Thyroid gland (tissue), 4 donors: ENCODE measurements at regions not wholly inside any gene's neighbourhood (a gene's known extent, or its start where the extent isn't known, plus 50 kb on each side); places are given as distances from the start of the nearest gene placed in this dataset.

Experiments used
- DNase-seq, 2 donors: peaks; one replicate each; pipeline ENCODE4 v3.0.0-alpha.2; 2019
- H3K27ac ChIP-seq, 3 donors: fragments of 200-600 bp; sonication (generic); 1 replicate in 2 of 3; 2 replicates in 1 of 3; pipeline ENCODE4 v1.5.1; 2016 to 2019; ENCODE audit warnings: mild to moderate bottlenecking in 1 of 3, moderate library complexity in 1 of 3
- H3K27me3 ChIP-seq: fragments of 200-600 bp; sonication (generic); one replicate; pipeline ENCODE4 v1.5.1; 2019
- H3K36me3 ChIP-seq, 2 donors: fragments of 200-600 bp; sonication (generic); one replicate each; pipeline ENCODE4 v1.5.1; 2016 to 2019
- H3K4me1 ChIP-seq, 2 donors: fragments of 200-600 bp; sonication (generic); one replicate each; pipeline ENCODE4 v1.5.1; 2017 to 2019
- H3K4me3 ChIP-seq, 3 donors: fragments of 200-600 bp; sonication (generic); replicated peaks in 1 of 3; 1 replicate in 2 of 3; 2 replicates in 1 of 3; pipeline ENCODE4 v1.5.1; 2016; ENCODE audit warnings: mild to moderate bottlenecking in 1 of 3
- H3K9me3 ChIP-seq: fragments of 200-600 bp; sonication (generic); one replicate; pipeline ENCODE4 v1.5.1; 2017
- POLR2A ChIP-seq, 2 donors: fragments of 450-650 bp; IDR thresholded peaks; one replicate each; pipeline ENCODE4 v1.6.1; 2017; ENCODE audit warnings: antibody characterized with exemption in 2 of 2, mild to moderate bottlenecking in 2 of 2, moderate library complexity in 1 of 2
- WGBS, 2 donors: methylation state at CpG; one replicate each; pipeline ENCODE4 v1.1.5; 2017; 5-methylcytosine and 5-hydroxymethylcytosine counted together
- intact Hi-C: fragments of 100-400 bp; cut with DNase I; formaldehyde crosslinking; loops from one replicate; pipeline ENCODE4 v1.15.1; 2023
- TF ChIP-seq, protein P1 (sequence below), 6 experiments: fragments of 200-600 bp in 3 of 6; fragments of 450-650 bp in 3 of 6; sonication (generic) in 3 of 6; IDR thresholded peaks; one replicate each; pipeline ENCODE4 v1.5.1; 2016 to 2019; ENCODE audit warnings: antibody characterized with exemption in 6 of 6, mild to moderate bottlenecking in 2 of 6, inconsistent platforms in 1 of 6, moderate library complexity in 1 of 6

DNA sequence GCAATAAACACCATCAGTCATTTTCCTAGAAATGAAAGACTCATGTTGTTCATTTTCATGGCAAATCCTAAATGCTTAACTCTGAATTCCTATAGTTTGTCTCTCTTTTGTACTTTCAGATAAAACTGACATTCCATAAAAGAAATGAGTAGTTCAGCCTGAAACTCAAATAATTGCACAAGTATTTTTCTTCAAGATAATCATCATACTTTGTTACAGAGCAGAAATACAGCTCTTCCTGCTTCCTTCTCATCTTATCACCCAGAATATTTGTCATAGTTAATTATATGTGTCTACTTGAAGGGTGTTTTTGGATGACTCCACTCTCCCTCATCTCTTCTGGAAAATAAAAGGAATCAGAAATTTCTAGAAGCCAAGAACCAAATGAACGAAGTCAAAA is 141.1 kb downstream of the HNMT start:
- intact Hi-C loops, result no loop called here
- WGBS, 2 donors, result 68 to 76% methylated on average over 1 of the region's 1 CpG
- Histone ChIP-seq H3K36me3 (no peaks in the 10 kb centered on the region), H3K4me3 (no peak overlapping the region), H3K27ac (no peak overlapping the region), H3K9me3 (no peaks in the 10 kb centered on the region), H3K4me1 (no peaks in the 10 kb centered on the region), H3K27me3 (no peaks in the 10 kb centered on the region)
- no peak for TF ChIP-seq POLR2A (IDR thresholded peaks at IDR 0.05)
- TF ChIP-seq, protein P1, sequence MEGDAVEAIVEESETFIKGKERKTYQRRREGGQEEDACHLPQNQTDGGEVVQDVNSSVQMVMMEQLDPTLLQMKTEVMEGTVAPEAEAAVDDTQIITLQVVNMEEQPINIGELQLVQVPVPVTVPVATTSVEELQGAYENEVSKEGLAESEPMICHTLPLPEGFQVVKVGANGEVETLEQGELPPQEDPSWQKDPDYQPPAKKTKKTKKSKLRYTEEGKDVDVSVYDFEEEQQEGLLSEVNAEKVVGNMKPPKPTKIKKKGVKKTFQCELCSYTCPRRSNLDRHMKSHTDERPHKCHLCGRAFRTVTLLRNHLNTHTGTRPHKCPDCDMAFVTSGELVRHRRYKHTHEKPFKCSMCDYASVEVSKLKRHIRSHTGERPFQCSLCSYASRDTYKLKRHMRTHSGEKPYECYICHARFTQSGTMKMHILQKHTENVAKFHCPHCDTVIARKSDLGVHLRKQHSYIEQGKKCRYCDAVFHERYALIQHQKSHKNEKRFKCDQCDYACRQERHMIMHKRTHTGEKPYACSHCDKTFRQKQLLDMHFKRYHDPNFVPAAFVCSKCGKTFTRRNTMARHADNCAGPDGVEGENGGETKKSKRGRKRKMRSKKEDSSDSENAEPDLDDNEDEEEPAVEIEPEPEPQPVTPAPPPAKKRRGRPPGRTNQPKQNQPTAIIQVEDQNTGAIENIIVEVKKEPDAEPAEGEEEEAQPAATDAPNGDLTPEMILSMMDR (IDR thresholded peaks at IDR 0.05), result no peak
- no peak for DNase-seq

GRCh38 chr2:138106606-138107005 is 142.3 kb downstream of the HNMT start:
- Histone ChIP-seq H3K27me3 (no peaks in the 10 kb centered on the region), H3K36me3 (no peaks in the 10 kb centered on the region), H3K9me3 (no peaks in the 10 kb centered on the region), H3K27ac (no peak overlapping the region), H3K4me1 (no peaks in the 10 kb centered on the region), H3K4me3 (no peak overlapping the region)
- intact Hi-C loops, result no loop called here
- DNase-seq, result no peak
- 30 to 93% methylated on average over 1 of the region's 1 CpG for WGBS, 2 donors
- TF ChIP-seq, protein P1 (IDR thresholded peaks at IDR 0.05), result no peak
- no peak for TF ChIP-seq POLR2A (IDR thresholded peaks at IDR 0.05)

DNA sequence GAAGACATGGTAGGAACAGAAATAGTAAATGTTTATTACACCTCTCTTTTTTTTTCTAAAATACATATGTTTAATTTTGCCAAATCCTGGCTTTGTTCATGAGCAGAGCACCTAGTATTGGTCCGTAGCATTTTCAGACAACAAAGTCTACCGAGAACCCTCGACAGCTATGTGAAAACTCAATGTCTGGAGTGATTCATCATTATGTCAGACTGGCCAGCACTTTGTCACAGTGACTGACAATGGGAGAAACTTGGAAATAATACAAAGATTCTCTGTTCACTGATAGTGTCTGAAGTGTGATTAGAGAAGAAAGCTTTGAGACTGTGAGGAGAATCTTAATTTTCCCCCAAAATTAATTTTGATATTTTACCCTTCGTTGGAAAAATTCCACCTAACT is 143.0 kb downstream of the HNMT start:
- no peak overlapping the region for H3K4me3 ChIP-seq
- 67 to 70% methylated on average over 4 of the region's 4 CpGs for WGBS, 2 donors
- H3K27me3 ChIP-seq, result no peaks in the 10 kb centered on the region
- TF ChIP-seq POLR2A (IDR thresholded peaks at IDR 0.05), result no peak
- TF ChIP-seq, protein P1 (IDR thresholded peaks at IDR 0.05), result no peak
- intact Hi-C loops, result no loop called here
- DNase-seq, result no peak
- H3K4me1 ChIP-seq, result no peaks in the 10 kb centered on the region
- no peaks in the 10 kb centered on the region for H3K9me3 ChIP-seq
- H3K27ac ChIP-seq, result no peak overlapping the region
- H3K36me3 ChIP-seq, result no peaks in the 10 kb centered on the region

- 82 to 84% methylated on average over 2 of the region's 2 CpGs for WGBS, 2 donors
- Histone ChIP-seq H3K27me3 (no peaks in the 10 kb centered on the region), H3K9me3 (no peaks in the 10 kb centered on the region), H3K27ac (no peak overlapping the region), H3K4me3 (no peak overlapping the region), H3K4me1 (no peaks in the 10 kb centered on the region), H3K36me3 (no peaks in the 10 kb centered on the region)
- TF ChIP-seq, protein P1 (IDR thresholded peaks at IDR 0.05), result no peak
- TF ChIP-seq POLR2A (IDR thresholded peaks at IDR 0.05), result no peak
- intact Hi-C loops, result no loop called here
- DNase-seq, result no peak
Observed at GRCh38 chr2:138110453-138111083, 146.3 kb downstream of the HNMT start.

DNA sequence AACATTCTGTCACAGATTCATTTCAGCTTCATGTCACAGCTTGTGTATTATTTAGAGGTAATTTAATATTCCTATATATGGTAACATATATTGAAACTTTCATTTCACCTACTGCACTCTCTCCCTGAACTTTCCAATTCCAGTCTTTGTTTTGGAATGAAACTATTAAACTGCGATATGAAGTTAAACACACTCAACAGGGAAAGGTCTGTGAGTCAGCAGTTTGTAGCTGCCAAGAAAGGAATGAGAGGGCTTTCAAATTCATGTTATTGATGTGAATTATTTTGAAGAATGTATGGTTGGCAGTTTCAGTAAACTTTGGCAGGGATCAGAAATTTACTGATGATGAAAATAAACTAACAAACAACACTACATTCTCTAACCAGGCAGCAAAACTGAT is 148.3 kb downstream of the HNMT start:
- Histone ChIP-seq H3K27ac (no peak overlapping the region), H3K36me3 (no peaks in the 10 kb centered on the region), H3K4me1 (no peaks in the 10 kb centered on the region), H3K9me3 (no peaks in the 10 kb centered on the region), H3K4me3 (no peak overlapping the region), H3K27me3 (no peaks in the 10 kb centered on the region)
- intact Hi-C loops, result no loop called here
- no peak for DNase-seq
- 80 to 87% methylated on average over 1 of the region's 1 CpG for WGBS, 2 donors
- no peak for TF ChIP-seq POLR2A (IDR thresholded peaks at IDR 0.05)
- TF ChIP-seq, protein P1 (IDR thresholded peaks at IDR 0.05), result no peak
